DND-41 (cell line): ENCODE measurements at regions not wholly inside any gene's neighbourhood (a gene's known extent, or its start where the extent isn't known, plus 50 kb on each side); places are given as distances from the start of the nearest gene placed in this dataset.

Experiments used
- CTCF ChIP-seq: IDR thresholded peaks from 2 replicates; pipeline ENCODE4 v1.5.1; 2012; ENCODE audit warnings: borderline replicate concordance, low read length, moderate library complexity, mild to moderate bottlenecking; ENCODE audit not compliant: poor library complexity, severe bottlenecking; ENCODE audit errors: extremely low read depth
- EZH2 ChIP-seq: IDR thresholded peaks from 3 replicates; pipeline ENCODE4 v1.6.1; 2012; ENCODE audit warnings: borderline replicate concordance, low read depth, mild to moderate bottlenecking, moderate library complexity, low read length, inconsistent platforms; ENCODE audit not compliant: severe bottlenecking

GRCh38 chr5:165620394-165620793 lies 2115.0 kb downstream of the MAT2B start:
- TF ChIP-seq CTCF (no peak), EZH2 (no peak)
